HEK293T (cell line): ENCODE measurements at regions not wholly inside any gene's neighbourhood (a gene's known extent, or its start where the extent isn't known, plus 50 kb on each side); places are given as distances from the start of the nearest gene placed in this dataset.

Source experiments
- CTCF ChIA-PET: fragments of 350-600 bp; formaldehyde crosslinking; extraction: SDS; loops from one replicate; lab custom pipeline; 2021; ENCODE audit warnings: antibody characterized with exemption, inconsistent platforms; lab: Yijun Ruan, JAX
- POLR2A ChIA-PET: fragments of 350-600 bp; formaldehyde crosslinking; extraction: SDS; loops from one replicate; lab custom pipeline; 2020; ENCODE audit warnings: antibody characterized with exemption, inconsistent platforms; lab: Yijun Ruan, JAX
- DNase-seq: peaks from one replicate; pipeline ENCODE4 v3.0.0; 2012; ENCODE audit warnings: mixed read lengths; ENCODE audit errors: extremely low spot score
- ARNT ChIP-seq: fragments of 450-650 bp; IDR thresholded peaks from 2 replicates; pipeline ENCODE4 v1.6.1; 2017; ENCODE audit warnings: mild to moderate bottlenecking
- BHLHE40 ChIP-seq: fragments of 450-650 bp; IDR thresholded peaks from 2 replicates; pipeline ENCODE4 v1.6.1; 2016; ENCODE audit warnings: mild to moderate bottlenecking, moderate library complexity, borderline replicate concordance
- CTBP1 ChIP-seq: fragments of 450-650 bp; IDR thresholded peaks from 2 replicates; pipeline ENCODE4 v1.6.1; 2016; ENCODE audit warnings: borderline replicate concordance
- ELF4 ChIP-seq: fragments of 450-650 bp; IDR thresholded peaks from 2 replicates; pipeline ENCODE4 v1.6.1; 2017; ENCODE audit warnings: antibody characterized with exemption
- FOXA1 ChIP-seq: fragments of 450-650 bp; IDR thresholded peaks from 2 replicates; pipeline ENCODE4 v1.6.1; 2016; ENCODE audit warnings: mild to moderate bottlenecking
- FOXK2 ChIP-seq: fragments of 450-650 bp; IDR thresholded peaks from 2 replicates; pipeline ENCODE4 v1.6.1; 2016; ENCODE audit warnings: mild to moderate bottlenecking
- FOXM1 ChIP-seq: fragments of 450-650 bp; IDR thresholded peaks from 2 replicates; pipeline ENCODE4 v1.6.1; 2017; ENCODE audit warnings: mild to moderate bottlenecking, borderline replicate concordance
- HDGF ChIP-seq: fragments of 450-650 bp; IDR thresholded peaks from 2 replicates; pipeline ENCODE4 v1.6.1; 2017; ENCODE audit warnings: antibody characterized with exemption, borderline replicate concordance
- L3MBTL2 ChIP-seq: fragments of 450-650 bp; conservative IDR thresholded peaks from 2 replicates; pipeline ENCODE4 v1.6.1; 2016; ENCODE audit warnings: mild to moderate bottlenecking
- LEF1 ChIP-seq: fragments of 450-650 bp; IDR thresholded peaks from 2 replicates; pipeline ENCODE4 v1.6.1; 2017; ENCODE audit warnings: mild to moderate bottlenecking, borderline replicate concordance
- NFRKB ChIP-seq: fragments of 450-650 bp; IDR thresholded peaks from 2 replicates; pipeline ENCODE4 v1.6.1; 2016; ENCODE audit warnings: mild to moderate bottlenecking, moderate library complexity
- PKNOX1 ChIP-seq: fragments of 450-650 bp; IDR thresholded peaks from 2 replicates; pipeline ENCODE4 v1.6.1; 2016
- SP1 ChIP-seq: fragments of 450-650 bp; IDR thresholded peaks from 2 replicates; pipeline ENCODE4 v1.6.1; 2017
- SUZ12 ChIP-seq: fragments of 450-650 bp; IDR thresholded peaks from 2 replicates; pipeline ENCODE4 v1.6.1; 2016; ENCODE audit warnings: mild to moderate bottlenecking
- TARDBP ChIP-seq: fragments of 450-650 bp; IDR thresholded peaks from 2 replicates; pipeline ENCODE4 v1.6.1; 2016
- ZNF384 ChIP-seq: fragments of 450-650 bp; IDR thresholded peaks from 2 replicates; pipeline ENCODE4 v1.6.1; 2016

GRCh38 chr12:11969437-11970154, 101.1 kb upstream of the BCL2L14 start:
- CTCF ChIA-PET, result no interaction called here
- POLR2A ChIA-PET, result no interaction called here
- TF ChIP-seq ZNF384 (no peak), FOXK2 (no peak), PKNOX1 (no peak)
- DNase-seq, result no peak

- ChIA-PET CTCF (no interaction called here), POLR2A (no interaction called here)
- no peak for TF ChIP-seq SUZ12
- TF ChIP-seq PKNOX1, result no peak
- no peak for TF ChIP-seq ZNF384
- no peak for TF ChIP-seq CTBP1
- no peak for TF ChIP-seq ELF4
- TF ChIP-seq TARDBP, result no peak
- DNase-seq, result no peak
These were observed 100.6 kb upstream of the BCL2L14 start for GRCh38 chr12:11970155-11970520.

- no peak for DNase-seq
- no peak for TF ChIP-seq HDGF
- no peak for TF ChIP-seq PKNOX1
- TF ChIP-seq FOXK2, result no peak
- no peak for TF ChIP-seq TARDBP
- TF ChIP-seq SP1, result no peak
- no peak for TF ChIP-seq ZNF384
- CTCF ChIA-PET, result interaction anchor here (0.6 kb wide), 1 partner anchor 76 kb away, joined by 3 read pairs; no protein-coding TSS in a partner anchor
- POLR2A ChIA-PET, result no interaction called here
These were observed 97.3 kb upstream of the BCL2L14 start for GRCh38 chr12:11973396-11973795.

GRCh38 chr12:11976005-11976404, 94.7 kb upstream of the BCL2L14 start:
- TF ChIP-seq ARNT (no peak), ELF4 (no peak), NFRKB (no peak), FOXM1 (no peak), FOXK2 (no peak), CTBP1 (no peak), FOXA1 (no peak), SP1 (no peak), TARDBP (no peak), HDGF (no peak), PKNOX1 (no peak), LEF1 (no peak), ZNF384 (no peak), BHLHE40 (no peak), SUZ12 (no peak), L3MBTL2 (no peak)
- ChIA-PET POLR2A (no interaction called here), CTCF (no interaction called here)
- DNase-seq, result no peak

- ChIA-PET CTCF (no interaction called here), POLR2A (no interaction called here)
- TF ChIP-seq FOXM1 (no peak), FOXA1 (no peak), LEF1 (no peak), BHLHE40 (no peak), FOXK2 (no peak)
- DNase-seq, result no peak
These were observed 91.9 kb upstream of the BCL2L14 start for GRCh38 chr12:11978726-11979384.

GRCh38 chr12:11980115-11980514, 90.6 kb upstream of the BCL2L14 start:
- no peak for DNase-seq
- CTCF ChIA-PET, result no interaction called here
- TF ChIP-seq NFRKB, result no peak
- TF ChIP-seq ARNT, result no peak
- no peak for TF ChIP-seq L3MBTL2
- TF ChIP-seq ZNF384, result no peak
- no peak for TF ChIP-seq HDGF
- TF ChIP-seq TARDBP, result no peak
- TF ChIP-seq LEF1, result no peak
- TF ChIP-seq FOXM1, result no peak
- TF ChIP-seq ELF4, result no peak
- TF ChIP-seq CTBP1, result no peak
- no peak for TF ChIP-seq FOXK2
- POLR2A ChIA-PET, result no interaction called here
